ENCODE measurements at regions not wholly inside any gene's neighbourhood (a gene's known extent, or its start where the extent isn't known, plus 50 kb on each side); places are given as distances from the start of the nearest gene placed in this dataset.

DNA sequence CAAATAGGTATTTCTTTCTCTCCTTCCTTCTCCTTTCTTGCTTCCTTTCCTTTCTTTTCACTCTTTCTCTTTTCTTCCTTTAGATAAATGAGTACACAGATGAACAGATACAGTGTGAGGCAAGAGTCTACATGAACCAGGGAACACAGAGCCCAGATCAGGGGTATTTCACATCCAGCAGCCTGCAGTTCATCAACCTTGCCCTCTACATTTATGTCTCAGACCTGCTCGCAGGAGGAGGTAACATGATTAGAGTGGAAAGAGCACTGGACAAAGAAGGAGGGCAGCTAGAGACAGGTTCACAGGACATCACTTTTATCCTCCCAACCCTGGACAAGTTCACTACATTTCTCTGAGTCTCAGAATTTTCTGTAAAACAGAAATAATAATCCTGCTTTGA, 773.1 kb downstream of the NTRK3 start:
- TF ChIP-seq, protein P1, sequence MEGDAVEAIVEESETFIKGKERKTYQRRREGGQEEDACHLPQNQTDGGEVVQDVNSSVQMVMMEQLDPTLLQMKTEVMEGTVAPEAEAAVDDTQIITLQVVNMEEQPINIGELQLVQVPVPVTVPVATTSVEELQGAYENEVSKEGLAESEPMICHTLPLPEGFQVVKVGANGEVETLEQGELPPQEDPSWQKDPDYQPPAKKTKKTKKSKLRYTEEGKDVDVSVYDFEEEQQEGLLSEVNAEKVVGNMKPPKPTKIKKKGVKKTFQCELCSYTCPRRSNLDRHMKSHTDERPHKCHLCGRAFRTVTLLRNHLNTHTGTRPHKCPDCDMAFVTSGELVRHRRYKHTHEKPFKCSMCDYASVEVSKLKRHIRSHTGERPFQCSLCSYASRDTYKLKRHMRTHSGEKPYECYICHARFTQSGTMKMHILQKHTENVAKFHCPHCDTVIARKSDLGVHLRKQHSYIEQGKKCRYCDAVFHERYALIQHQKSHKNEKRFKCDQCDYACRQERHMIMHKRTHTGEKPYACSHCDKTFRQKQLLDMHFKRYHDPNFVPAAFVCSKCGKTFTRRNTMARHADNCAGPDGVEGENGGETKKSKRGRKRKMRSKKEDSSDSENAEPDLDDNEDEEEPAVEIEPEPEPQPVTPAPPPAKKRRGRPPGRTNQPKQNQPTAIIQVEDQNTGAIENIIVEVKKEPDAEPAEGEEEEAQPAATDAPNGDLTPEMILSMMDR (IDR thresholded peaks at IDR 0.05): no peak
- TF ChIP-seq POLR2A (IDR thresholded peaks at IDR 0.05): no peak

All from prostate gland (tissue), 2 donors.